SK-N-SH treated with all-trans-retinoic acid at 6 μM for 48 hours (cell line): ENCODE measurements at regions not wholly inside any gene's neighbourhood (a gene's known extent, or its start where the extent isn't known, plus 50 kb on each side); places are given as distances from the start of the nearest gene placed in this dataset.

Source experiments
- GLIS3 ChIP-seq: fragments of 250-450 bp; sonication (Bioruptor Pico); IDR thresholded peaks from 2 replicates; pipeline ENCODE4 v1.5.0; 2020; ENCODE audit warnings: mild to moderate bottlenecking, moderate library complexity
- RARB ChIP-seq: fragments of 250-450 bp; sonication (Bioruptor Pico); IDR thresholded peaks from 2 replicates; pipeline ENCODE4 v1.8.0; 2021; ENCODE audit warnings: mild to moderate bottlenecking, moderate library complexity
- TOX ChIP-seq: fragments of 250-450 bp; sonication (Bioruptor Pico); IDR thresholded peaks from 2 replicates; pipeline ENCODE4 v1.8.0; 2021; ENCODE audit warnings: mild to moderate bottlenecking, moderate library complexity, borderline replicate concordance
- ZFP30 ChIP-seq: fragments of 450-650 bp; formaldehyde crosslinking; IDR thresholded peaks from 2 replicates; pipeline ENCODE4 v1.5.0; 2022; ENCODE audit warnings: mild to moderate bottlenecking, moderate library complexity
- ZNF565 ChIP-seq: fragments of 450-650 bp; formaldehyde crosslinking; conservative IDR thresholded peaks from 2 replicates; pipeline ENCODE4 v1.5.0; 2020; ENCODE audit warnings: low read depth, mild to moderate bottlenecking, moderate library complexity
- ZNF70 ChIP-seq: fragments of 450-650 bp; formaldehyde crosslinking; IDR thresholded peaks from 2 replicates; pipeline ENCODE4 v1.5.0; 2020; ENCODE audit warnings: mild to moderate bottlenecking, moderate library complexity
- ZNF8 ChIP-seq: fragments of 450-650 bp; formaldehyde crosslinking; IDR thresholded peaks from 2 replicates; pipeline ENCODE4 v1.5.0; 2020; ENCODE audit warnings: mild to moderate bottlenecking, moderate library complexity
- TF ChIP-seq, protein P1 (sequence below): fragments of 250-450 bp; sonication (Bioruptor Pico); IDR thresholded peaks from 2 replicates; pipeline ENCODE4 v1.8.0; 2020; ENCODE audit warnings: mild to moderate bottlenecking, moderate library complexity, borderline replicate concordance
- TF ChIP-seq, protein P2 (sequence below): fragments of 250-450 bp; sonication (Bioruptor Pico); IDR thresholded peaks from 2 replicates; pipeline ENCODE4 v1.8.0; 2021; ENCODE audit warnings: low read depth, mild to moderate bottlenecking, moderate library complexity, borderline replicate concordance

DNA sequence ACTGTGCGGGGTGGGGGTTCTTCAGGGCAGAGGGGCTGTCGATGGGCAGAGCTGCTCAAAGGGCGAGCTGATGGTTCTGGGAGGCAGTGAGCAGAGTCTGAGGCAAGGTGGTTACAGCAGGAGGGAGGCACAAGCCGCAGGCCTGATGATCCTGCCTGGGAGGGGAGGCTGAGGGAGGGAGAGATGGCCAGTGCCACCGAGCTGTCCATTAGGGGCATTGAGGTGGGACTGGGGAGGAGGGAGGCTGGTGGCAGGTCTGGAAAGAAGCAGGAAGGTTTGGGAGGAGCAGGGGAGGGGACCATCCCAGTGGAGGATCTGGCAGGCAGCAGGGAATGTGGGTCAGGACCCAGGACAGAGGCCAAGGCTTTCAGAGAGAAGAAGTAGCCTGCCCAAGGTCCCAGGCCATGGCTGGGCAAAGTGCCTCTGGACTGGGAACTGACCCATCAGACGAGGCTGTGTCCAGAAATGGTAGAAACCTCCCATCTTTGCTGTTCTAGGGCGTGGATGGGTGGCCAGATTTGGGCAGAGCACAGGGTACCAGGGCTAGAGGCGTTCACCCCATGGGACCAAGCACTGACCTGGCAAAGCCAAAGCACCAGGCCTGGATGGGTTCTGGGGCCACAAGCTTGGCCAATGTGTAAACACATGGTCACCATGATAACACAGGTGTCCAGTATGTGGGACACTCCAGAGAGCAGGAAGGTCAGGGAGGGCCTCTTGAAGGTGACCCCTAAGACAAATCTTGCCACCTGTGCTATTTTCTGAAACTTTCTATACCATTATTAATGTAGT lies 55.5 kb downstream of the INHBB start:
- TF ChIP-seq ZNF8 (CRISPR knock-in tag) (no peak), TOX (CRISPR knock-in tag) (no peak), GLIS3 (no peak), ZFP30 (CRISPR knock-in tag) (no peak), ZNF565 (CRISPR knock-in tag) (no peak), RARB (CRISPR knock-in tag) (no peak), ZNF70 (CRISPR knock-in tag) (no peak)
- TF ChIP-seq, protein P1, sequence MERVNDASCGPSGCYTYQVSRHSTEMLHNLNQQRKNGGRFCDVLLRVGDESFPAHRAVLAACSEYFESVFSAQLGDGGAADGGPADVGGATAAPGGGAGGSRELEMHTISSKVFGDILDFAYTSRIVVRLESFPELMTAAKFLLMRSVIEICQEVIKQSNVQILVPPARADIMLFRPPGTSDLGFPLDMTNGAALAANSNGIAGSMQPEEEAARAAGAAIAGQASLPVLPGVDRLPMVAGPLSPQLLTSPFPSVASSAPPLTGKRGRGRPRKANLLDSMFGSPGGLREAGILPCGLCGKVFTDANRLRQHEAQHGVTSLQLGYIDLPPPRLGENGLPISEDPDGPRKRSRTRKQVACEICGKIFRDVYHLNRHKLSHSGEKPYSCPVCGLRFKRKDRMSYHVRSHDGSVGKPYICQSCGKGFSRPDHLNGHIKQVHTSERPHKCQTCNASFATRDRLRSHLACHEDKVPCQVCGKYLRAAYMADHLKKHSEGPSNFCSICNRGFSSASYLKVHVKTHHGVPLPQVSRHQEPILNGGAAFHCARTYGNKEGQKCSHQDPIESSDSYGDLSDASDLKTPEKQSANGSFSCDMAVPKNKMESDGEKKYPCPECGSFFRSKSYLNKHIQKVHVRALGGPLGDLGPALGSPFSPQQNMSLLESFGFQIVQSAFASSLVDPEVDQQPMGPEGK, result no peak
- TF ChIP-seq, protein P2, sequence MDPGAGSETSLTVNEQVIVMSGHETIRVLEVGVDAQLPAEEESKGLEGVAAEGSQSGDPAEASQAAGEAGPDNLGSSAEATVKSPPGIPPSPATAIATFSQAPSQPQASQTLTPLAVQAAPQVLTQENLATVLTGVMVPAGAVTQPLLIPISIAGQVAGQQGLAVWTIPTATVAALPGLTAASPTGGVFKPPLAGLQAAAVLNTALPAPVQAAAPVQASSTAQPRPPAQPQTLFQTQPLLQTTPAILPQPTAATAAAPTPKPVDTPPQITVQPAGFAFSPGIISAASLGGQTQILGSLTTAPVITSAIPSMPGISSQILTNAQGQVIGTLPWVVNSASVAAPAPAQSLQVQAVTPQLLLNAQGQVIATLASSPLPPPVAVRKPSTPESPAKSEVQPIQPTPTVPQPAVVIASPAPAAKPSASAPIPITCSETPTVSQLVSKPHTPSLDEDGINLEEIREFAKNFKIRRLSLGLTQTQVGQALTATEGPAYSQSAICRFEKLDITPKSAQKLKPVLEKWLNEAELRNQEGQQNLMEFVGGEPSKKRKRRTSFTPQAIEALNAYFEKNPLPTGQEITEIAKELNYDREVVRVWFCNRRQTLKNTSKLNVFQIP, result no peak
